ENCODE measurements at regions not wholly inside any gene's neighbourhood (a gene's known extent, or its start where the extent isn't known, plus 50 kb on each side); places are given as distances from the start of the nearest gene placed in this dataset.

GRCh38 chr1:234681065-234681464 is 71.1 kb upstream of the IRF2BP2 start:
- DNase-seq = no peak

GRCh38 chr1:234680331-234680904 is 70.4 kb upstream of the IRF2BP2 start:
- no peak for DNase-seq

GRCh38 chr1:234676103-234676594 is 66.2 kb upstream of the IRF2BP2 start:
- DNase-seq = peak; percentile 44

GRCh38 chr1:234675572-234675971 is 65.6 kb upstream of the IRF2BP2 start:
- DNase-seq = no peak

- DNase-seq = no peak
Observed at GRCh38 chr1:234675006-234675405, 65.0 kb upstream of the IRF2BP2 start.

- DNase-seq = no peak
Observed at GRCh38 chr1:234674218-234674815, 64.3 kb upstream of the IRF2BP2 start.

GRCh38 chr1:234672349-234673135 is 62.6 kb upstream of the IRF2BP2 start:
- DNase-seq = no peak

GRCh38 chr1:234670967-234671626 is 61.1 kb upstream of the IRF2BP2 start:
- no peak for DNase-seq

GRCh38 chr1:234669499-234669898 is 59.5 kb upstream of the IRF2BP2 start:
- DNase-seq = no peak

GRCh38 chr1:234668577-234668955 is 58.6 kb upstream of the IRF2BP2 start:
- DNase-seq = no peak

GRCh38 chr1:234667600-234668576 is 57.9 kb upstream of the IRF2BP2 start:
- no peak for DNase-seq

GRCh38 chr1:234666761-234667160 is 56.8 kb upstream of the IRF2BP2 start:
- no peak for DNase-seq

GRCh38 chr1:234665975-234666605 is 56.1 kb upstream of the IRF2BP2 start:
- no peak for DNase-seq

- no peak for DNase-seq
Observed at GRCh38 chr1:234662148-234662547, 52.2 kb upstream of the IRF2BP2 start.

- DNase-seq = no peak
Observed at GRCh38 chr1:234661317-234661928, 51.4 kb upstream of the IRF2BP2 start.

GRCh38 chr1:234660536-234661316 is 50.7 kb upstream of the IRF2BP2 start:
- no peak for DNase-seq

Data from kidney glomerular epithelial cell (primary cell).